H9 (cell line): ENCODE measurements at regions not wholly inside any gene's neighbourhood (a gene's known extent, or its start where the extent isn't known, plus 50 kb on each side); places are given as distances from the start of the nearest gene placed in this dataset.

Experiments
- DNase-seq: peaks from one replicate; pipeline ENCODE4 v3.0.0-alpha.2; 2017
- H2AFZ ChIP-seq: one replicate; pipeline ENCODE4 v1.6.1; 2013; ENCODE audit warnings: mild to moderate bottlenecking, low read length, control low read depth, moderate library complexity
- H2AK5ac ChIP-seq: 2 replicates; pipeline ENCODE4 v1.6.1; 2013; ENCODE audit warnings: low read length, control low read depth, mixed read lengths; ENCODE audit not compliant: insufficient read length
- H2BK120ac ChIP-seq: one replicate; pipeline ENCODE4 v1.6.1; 2013; ENCODE audit warnings: low read depth, mild to moderate bottlenecking, low read length, control low read depth, inconsistent platforms; ENCODE audit not compliant: poor library complexity, severe bottlenecking
- H2BK12ac ChIP-seq: 2 replicates; pipeline ENCODE4 v1.6.1; 2013; ENCODE audit warnings: low read length, control low read depth, mixed read lengths, low read depth; ENCODE audit not compliant: insufficient read length
- H2BK15ac ChIP-seq: 2 replicates; pipeline ENCODE4 v1.6.1; 2013; ENCODE audit warnings: low read depth, low read length, control low read depth
- H2BK20ac ChIP-seq: one replicate; pipeline ENCODE4 v1.6.1; 2013; ENCODE audit warnings: low read depth, mild to moderate bottlenecking, low read length, control low read depth, inconsistent platforms; ENCODE audit not compliant: poor library complexity, severe bottlenecking
- H2BK5ac ChIP-seq: 2 replicates; pipeline ENCODE4 v1.6.1; 2013; ENCODE audit warnings: low read length, control low read depth, mixed read lengths; ENCODE audit not compliant: insufficient read length
- H3K14ac ChIP-seq: 2 replicates; pipeline ENCODE4 v1.6.1; 2013; ENCODE audit warnings: low read length, control low read depth; ENCODE audit not compliant: insufficient read depth
- H3K18ac ChIP-seq: 2 replicates; pipeline ENCODE4 v1.6.1; 2013; ENCODE audit warnings: low read depth, mild to moderate bottlenecking, mixed read lengths, low read length, control low read depth; ENCODE audit not compliant: insufficient read length
- H3K23ac ChIP-seq: 2 replicates; pipeline ENCODE4 v1.6.1; 2013; ENCODE audit warnings: low read length, control low read depth, mixed read lengths, low read depth; ENCODE audit not compliant: insufficient read length
- H3K23me2 ChIP-seq: 2 replicates; pipeline ENCODE4 v1.6.1; 2013; ENCODE audit warnings: low read depth, mild to moderate bottlenecking, mixed read lengths, low read length, control low read depth; ENCODE audit not compliant: insufficient read length, poor library complexity, severe bottlenecking
- H3K27ac ChIP-seq: 2 replicates; pipeline ENCODE4 v1.5.1; 2013; ENCODE audit warnings: low read length, control low read depth, mixed read lengths, low read depth; ENCODE audit not compliant: insufficient read length
- H3K27me3 ChIP-seq: 2 replicates; pipeline ENCODE4 v1.6.1; 2013; ENCODE audit warnings: low read length, control low read depth, inconsistent platforms; ENCODE audit not compliant: insufficient read depth
- H3K4ac ChIP-seq: 2 replicates; pipeline ENCODE4 v1.6.1; 2013; ENCODE audit warnings: low read depth, mild to moderate bottlenecking, control low read depth, inconsistent platforms, low read length, moderate library complexity
- H3K4me1 ChIP-seq: 2 replicates; pipeline ENCODE4 v1.6.1; 2013; ENCODE audit warnings: low read length, control low read depth, inconsistent platforms; ENCODE audit not compliant: insufficient read depth
- H3K4me2 ChIP-seq: 2 replicates; pipeline ENCODE4 v1.6.1; 2013; ENCODE audit warnings: low read length, control low read depth, mixed read lengths; ENCODE audit not compliant: insufficient read length, insufficient read depth
- H3K56ac ChIP-seq: 2 replicates; pipeline ENCODE4 v1.6.1; 2013; ENCODE audit warnings: low read depth, mild to moderate bottlenecking, mixed read lengths, low read length, control low read depth; ENCODE audit not compliant: insufficient read length
- H3K79me1 ChIP-seq: 2 replicates; pipeline ENCODE4 v1.6.1; 2013; ENCODE audit warnings: low read depth, mild to moderate bottlenecking, moderate library complexity, low read length, control low read depth, inconsistent platforms; ENCODE audit not compliant: insufficient read depth, poor library complexity, severe bottlenecking
- H3K79me2 ChIP-seq: 2 replicates; pipeline ENCODE4 v1.6.1; 2013; ENCODE audit warnings: low read length, control low read depth, inconsistent platforms; ENCODE audit not compliant: insufficient read depth
- H3K9ac ChIP-seq: 2 replicates; pipeline ENCODE4 v1.6.1; 2013; ENCODE audit warnings: low read length, control low read depth, mixed read lengths; ENCODE audit not compliant: insufficient read length; ENCODE audit errors: extremely low read depth
- H3K9me3 ChIP-seq: one replicate; pipeline ENCODE4 v1.6.1; 2013; ENCODE audit warnings: low read depth, low read length, inconsistent platforms; ENCODE audit not compliant: control insufficient read depth
- H3T11ph ChIP-seq: one replicate; pipeline ENCODE4 v1.6.1; 2013; ENCODE audit warnings: mild to moderate bottlenecking, low read length, control low read depth, inconsistent platforms
- H4K20me1 ChIP-seq: one replicate; pipeline ENCODE4 v1.6.1; 2013; ENCODE audit not compliant: control insufficient read depth, insufficient read length, insufficient read depth
- H4K5ac ChIP-seq: 2 replicates; pipeline ENCODE4 v1.6.1; 2013; ENCODE audit warnings: low read depth, mild to moderate bottlenecking, mixed read lengths, low read length, control low read depth; ENCODE audit not compliant: insufficient read length
- H4K8ac ChIP-seq: replicated peaks from 2 replicates; pipeline ENCODE4 v1.6.1; 2013; ENCODE audit warnings: low read length, control low read depth, mixed read lengths, low read depth; ENCODE audit not compliant: insufficient read length
- H4K91ac ChIP-seq: 2 replicates; pipeline ENCODE4 v1.6.1; 2013; ENCODE audit warnings: low read depth, mild to moderate bottlenecking, moderate library complexity, mixed read lengths, low read length, control low read depth; ENCODE audit not compliant: insufficient read length
- H3K27ac Mint-ChIP-seq, 3 experiments: 2 replicates in 2 of 3; 3 replicates in 1 of 3; pipeline ENCODE4 v1.8.0; 2020 to 2021; ENCODE audit warnings: mixed read lengths in 3 of 3, mild to moderate bottlenecking in 1 of 3, moderate library complexity in 1 of 3
- H3K27me3 Mint-ChIP-seq: 2 replicates; pipeline ENCODE4 v1.8.0; 2021; ENCODE audit warnings: low read depth, mild to moderate bottlenecking, moderate library complexity, mixed read lengths
- H3K36me3 Mint-ChIP-seq, 3 experiments: 2 replicates in 2 of 3; 3 replicates in 1 of 3; pipeline ENCODE4 v1.8.0; 2020 to 2021; ENCODE audit warnings: low read depth in 3 of 3, mixed read lengths in 3 of 3; ENCODE audit not compliant: insufficient read depth in 1 of 3
- H3K4me1 Mint-ChIP-seq, 2 experiments: 2 replicates each; pipeline ENCODE4 v1.8.0; 2020; ENCODE audit warnings: mixed read lengths in 2 of 2
- H3K4me3 Mint-ChIP-seq, 2 experiments: 2 replicates in 1 of 2; 3 replicates in 1 of 2; pipeline ENCODE4 v1.8.0; 2020 to 2021; ENCODE audit warnings: mild to moderate bottlenecking in 2 of 2, mixed read lengths in 2 of 2, moderate library complexity in 1 of 2
- H3K9me3 Mint-ChIP-seq, 2 experiments: 2 replicates in 1 of 2; 3 replicates in 1 of 2; pipeline ENCODE4 v1.8.0; 2020; ENCODE audit warnings: mild to moderate bottlenecking in 2 of 2, mixed read lengths in 2 of 2, moderate library complexity in 1 of 2
- WGBS: extraction: QIAGEN DNeasy Blood & Tissue Kit; methylation state at CpG from one replicate; pipeline ENCODE4 v1.1.7; 2013; ENCODE audit warnings: missing lambda C conversion rate, low lambda C conversion rate, mixed read lengths; ENCODE audit not compliant: insufficient read length; ENCODE audit errors: extremely low coverage; 5-methylcytosine and 5-hydroxymethylcytosine counted together
- TF ChIP-seq, protein P1 (sequence below): fragments of 200-600 bp; sonication (generic); conservative IDR thresholded peaks from 3 replicates; pipeline ENCODE4 v1.8.0; 2021; ENCODE audit warnings: antibody characterized with exemption, mild to moderate bottlenecking

DNA sequence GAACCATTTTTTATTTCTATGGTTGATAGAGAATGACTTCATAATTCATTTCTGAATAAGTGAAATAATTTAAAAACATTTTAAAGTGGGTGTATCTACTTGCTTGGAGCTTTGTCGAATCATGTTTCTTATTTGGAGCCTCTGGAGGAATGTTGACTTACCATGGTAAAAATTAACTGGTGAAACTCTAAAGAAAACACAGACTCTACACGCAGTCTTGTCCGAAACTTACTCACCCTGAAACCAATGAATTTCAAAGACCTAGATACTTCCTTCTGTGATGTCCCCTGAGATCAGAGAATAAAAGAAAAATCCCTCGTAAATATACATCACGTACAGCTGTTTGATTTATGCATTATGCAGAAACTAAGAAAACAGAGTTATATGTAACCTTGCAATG lies 665.2 kb upstream of the NRXN1 start:
- Histone ChIP-seq H3K27me3 (no peaks in the 10 kb centered on the region), H3K14ac (no peak overlapping the region), H4K20me1 (no peaks in the 10 kb centered on the region), H2BK15ac (no peak overlapping the region), H3K79me1 (no peaks in the 10 kb centered on the region), H4K8ac (no peak overlapping the region), H3K79me2 (no peaks in the 10 kb centered on the region), H4K5ac (no peak overlapping the region), H2BK120ac (no peak overlapping the region), H2AFZ (no peak overlapping the region), H3K4me1 (no peaks in the 10 kb centered on the region), H3K9me3 (no peaks in the 10 kb centered on the region), H4K91ac (no peak overlapping the region), H2BK20ac (no peak overlapping the region), H3K23ac (no peak overlapping the region), H3K18ac (no peak overlapping the region), H3K9ac (no peak overlapping the region), H3K27ac (no peak overlapping the region), H3T11ph (no peak overlapping the region), H2AK5ac (no peak overlapping the region), H3K4ac (no peak overlapping the region), H2BK12ac (no peak overlapping the region), H3K4me2 (no peak overlapping the region), H3K56ac (no peak overlapping the region), H3K23me2 (no peaks in the 10 kb centered on the region), H2BK5ac (no peak overlapping the region)
- no peaks in the 10 kb centered on the region for H3K4me1 Mint-ChIP-seq
- H3K27ac Mint-ChIP-seq: no peak overlapping the region
- H3K27me3 Mint-ChIP-seq: no peaks in the 10 kb centered on the region
- DNase-seq: no peak
- H3K9me3 Mint-ChIP-seq: no peaks in the 10 kb centered on the region
- WGBS: no CpG with 5 or more reads among the region's 5 CpGs
- no peaks in the 10 kb centered on the region for H3K36me3 Mint-ChIP-seq
- H3K4me3 Mint-ChIP-seq: no peak overlapping the region
- TF ChIP-seq, protein P1, sequence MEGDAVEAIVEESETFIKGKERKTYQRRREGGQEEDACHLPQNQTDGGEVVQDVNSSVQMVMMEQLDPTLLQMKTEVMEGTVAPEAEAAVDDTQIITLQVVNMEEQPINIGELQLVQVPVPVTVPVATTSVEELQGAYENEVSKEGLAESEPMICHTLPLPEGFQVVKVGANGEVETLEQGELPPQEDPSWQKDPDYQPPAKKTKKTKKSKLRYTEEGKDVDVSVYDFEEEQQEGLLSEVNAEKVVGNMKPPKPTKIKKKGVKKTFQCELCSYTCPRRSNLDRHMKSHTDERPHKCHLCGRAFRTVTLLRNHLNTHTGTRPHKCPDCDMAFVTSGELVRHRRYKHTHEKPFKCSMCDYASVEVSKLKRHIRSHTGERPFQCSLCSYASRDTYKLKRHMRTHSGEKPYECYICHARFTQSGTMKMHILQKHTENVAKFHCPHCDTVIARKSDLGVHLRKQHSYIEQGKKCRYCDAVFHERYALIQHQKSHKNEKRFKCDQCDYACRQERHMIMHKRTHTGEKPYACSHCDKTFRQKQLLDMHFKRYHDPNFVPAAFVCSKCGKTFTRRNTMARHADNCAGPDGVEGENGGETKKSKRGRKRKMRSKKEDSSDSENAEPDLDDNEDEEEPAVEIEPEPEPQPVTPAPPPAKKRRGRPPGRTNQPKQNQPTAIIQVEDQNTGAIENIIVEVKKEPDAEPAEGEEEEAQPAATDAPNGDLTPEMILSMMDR: no peak
